GM18873 (cell line): ENCODE measurements at regions not wholly inside any gene's neighbourhood (a gene's known extent, or its start where the extent isn't known, plus 50 kb on each side); places are given as distances from the start of the nearest gene placed in this dataset.
"Not testable (repeated sequence)": the region's sequence is repeated elsewhere in the genome, so short reads cannot be mapped to it uniquely, and the experiment has no call there.

Experiments
- ATAC-seq: cut with Tn5 transposase; IDR thresholded peaks from one replicate; pipeline ENCODE4 v1.9.1; 2021; ENCODE audit warnings: mild to moderate bottlenecking, moderate library complexity, moderate number of reproducible peaks; ENCODE audit not compliant: unreplicated experiment, low FRiP score

DNA sequence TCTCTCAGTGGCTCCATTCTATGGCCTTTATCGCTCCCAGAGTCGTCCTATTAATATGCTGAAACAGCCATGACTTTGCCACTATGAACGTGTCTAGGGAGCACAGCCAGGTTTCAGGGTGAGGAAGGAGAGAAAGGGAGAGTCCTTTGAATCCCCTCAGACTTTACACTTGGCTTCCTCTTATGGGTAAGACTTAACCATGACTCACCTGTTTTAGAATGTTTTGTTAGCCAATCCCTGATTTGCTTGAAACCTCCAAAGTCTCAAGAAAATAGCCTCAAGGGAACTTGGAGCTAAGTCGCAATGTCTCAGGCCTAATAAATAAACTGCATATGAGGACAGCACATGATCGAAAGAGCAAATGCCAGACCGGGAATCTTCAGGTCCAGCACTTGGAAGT is 131.2 kb upstream of the RCN1 start:
- no peak for ATAC-seq

GRCh38 chr11:31958076-31958735 is 132.7 kb upstream of the RCN1 start:
- ATAC-seq = peak; percentile 73

DNA sequence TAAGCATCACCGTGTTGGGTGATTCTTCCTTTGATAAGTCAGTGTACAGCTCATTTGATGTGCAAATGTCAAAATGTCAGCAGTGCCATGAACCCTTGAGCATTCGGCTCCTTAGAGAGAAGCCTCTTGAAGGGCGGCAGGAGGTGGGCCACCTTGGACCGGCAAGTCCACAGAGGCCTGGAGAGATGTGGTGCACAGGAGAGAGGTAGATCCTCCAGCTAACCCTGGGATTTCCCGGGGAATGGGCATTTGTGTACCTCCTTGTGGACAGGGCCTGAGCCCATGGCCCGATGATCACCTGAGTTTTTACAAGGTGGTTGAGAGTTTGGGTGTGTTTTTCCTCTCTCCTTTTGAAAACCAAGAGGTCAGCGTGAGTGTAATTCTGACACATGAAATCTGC is 133.2 kb upstream of the RCN1 start:
- ATAC-seq = no peak

DNA sequence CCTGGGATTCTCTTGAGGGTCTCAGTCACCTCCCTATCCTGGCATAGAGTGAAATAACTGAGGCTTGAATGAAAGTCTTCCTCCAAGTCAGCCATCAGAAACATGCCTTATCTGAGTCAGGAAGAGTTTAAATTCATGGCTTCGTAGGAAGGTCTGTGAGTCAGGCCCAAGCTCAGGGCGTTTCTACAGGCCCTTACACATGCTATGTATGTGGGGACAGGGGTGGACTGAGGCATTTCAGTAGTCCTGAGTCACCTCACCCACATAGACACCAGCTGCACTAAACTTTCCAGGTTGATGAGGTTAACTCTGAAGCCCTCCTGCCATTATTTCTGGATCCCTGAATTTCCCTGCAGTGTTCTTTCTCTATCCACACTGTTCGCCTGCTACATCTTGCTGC is 134.6 kb upstream of the RCN1 start:
- no peak for ATAC-seq

GRCh38 chr11:31955838-31956237 is 135.0 kb upstream of the RCN1 start:
- no peak for ATAC-seq

DNA sequence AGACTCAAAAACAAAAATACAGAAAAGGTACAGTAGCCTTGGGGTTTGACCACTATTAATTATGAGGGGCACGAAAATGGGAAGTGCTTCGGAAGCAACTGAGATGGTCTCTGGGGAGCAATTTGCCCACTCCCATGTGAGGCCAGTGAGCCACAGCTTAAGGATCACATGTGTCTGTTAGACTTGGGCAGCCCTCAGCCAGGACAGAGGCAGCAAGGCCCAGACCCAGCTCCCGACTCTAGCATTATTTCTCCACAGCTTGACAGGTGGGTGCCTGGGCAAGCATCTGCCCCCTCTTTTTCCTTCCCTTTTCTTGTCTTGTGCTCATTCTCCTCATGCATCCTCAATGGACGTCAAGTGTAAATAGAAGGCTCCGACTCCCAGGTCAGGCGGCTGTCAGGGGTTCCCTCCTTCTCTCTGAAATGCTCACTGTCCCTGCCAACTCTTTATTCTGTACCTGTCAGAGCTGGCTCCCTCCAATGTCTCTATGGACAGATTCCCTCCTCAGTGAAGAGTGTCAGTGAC is 137.0 kb upstream of the RCN1 start:
- ATAC-seq = no peak

GRCh38 chr11:31949733-31950200 is 138.6 kb upstream of the PAX6 start:
- not testable (repeated sequence) for ATAC-seq

- ATAC-seq = no peak
These were observed 135.9 kb upstream of the PAX6 start for GRCh38 chr11:31947051-31947450.

GRCh38 chr11:31943056-31943780 is 132.1 kb upstream of the PAX6 start:
- ATAC-seq = peak; percentile 89

GRCh38 chr11:31940371-31941037 is 129.4 kb upstream of the PAX6 start:
- ATAC-seq = no peak

DNA sequence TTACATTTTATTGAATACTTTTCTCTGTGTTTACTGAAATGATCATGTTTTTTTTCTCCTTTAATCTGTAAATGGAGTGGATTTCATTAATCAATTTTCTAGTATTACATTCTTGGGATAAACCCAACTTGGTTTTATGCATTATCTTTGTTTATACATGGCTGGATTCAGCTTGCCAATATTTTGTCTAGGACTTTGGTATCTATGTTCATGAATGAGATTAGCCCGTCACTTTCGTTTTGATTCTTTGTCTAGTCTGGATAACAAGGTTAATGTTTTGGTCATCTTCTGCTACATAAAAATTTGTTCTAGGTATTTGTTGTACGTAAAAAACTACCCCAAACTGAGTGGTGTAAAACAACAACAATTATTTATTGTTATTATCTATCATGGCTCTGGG is 127.9 kb upstream of the PAX6 start:
- ATAC-seq = no peak

DNA sequence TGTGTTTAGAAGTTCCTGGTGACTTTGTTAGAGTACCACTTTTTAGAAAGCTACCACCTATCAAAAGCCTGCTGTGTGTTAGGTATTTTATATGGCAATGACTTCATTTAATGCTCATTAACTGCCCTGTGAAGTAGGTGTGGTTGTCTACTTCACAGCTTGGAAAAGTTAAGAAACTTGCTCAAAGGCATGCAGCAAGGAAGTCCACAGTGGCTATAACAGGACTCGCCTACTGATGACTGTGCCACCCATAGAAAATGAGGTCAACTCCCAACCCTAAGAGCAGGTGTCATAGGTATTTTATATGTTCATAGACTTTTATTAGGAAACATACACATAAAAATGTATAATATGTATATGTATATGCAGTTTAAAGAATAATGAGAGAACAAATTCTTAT is 125.2 kb upstream of the PAX6 start:
- ATAC-seq = no peak

DNA sequence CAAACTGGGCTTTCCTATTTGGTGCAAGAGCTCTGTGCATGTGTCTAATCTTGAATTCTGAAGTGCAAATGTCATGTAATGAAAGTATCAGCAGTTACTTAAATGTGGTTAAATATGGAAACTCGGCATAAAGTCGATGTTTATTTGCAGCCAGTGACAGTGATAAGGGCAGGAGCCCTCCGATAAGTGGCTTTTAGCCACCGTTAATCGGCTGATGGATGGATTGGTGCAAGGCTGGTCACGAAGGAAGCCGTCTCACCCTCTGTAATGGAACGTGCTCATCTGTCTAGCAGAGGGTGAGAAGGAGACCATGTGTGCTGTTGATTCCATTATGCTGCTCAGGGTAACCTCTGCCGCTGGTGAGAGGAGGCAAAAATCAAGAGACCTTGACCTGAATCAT is 121.8 kb upstream of the PAX6 start:
- ATAC-seq = no peak

DNA sequence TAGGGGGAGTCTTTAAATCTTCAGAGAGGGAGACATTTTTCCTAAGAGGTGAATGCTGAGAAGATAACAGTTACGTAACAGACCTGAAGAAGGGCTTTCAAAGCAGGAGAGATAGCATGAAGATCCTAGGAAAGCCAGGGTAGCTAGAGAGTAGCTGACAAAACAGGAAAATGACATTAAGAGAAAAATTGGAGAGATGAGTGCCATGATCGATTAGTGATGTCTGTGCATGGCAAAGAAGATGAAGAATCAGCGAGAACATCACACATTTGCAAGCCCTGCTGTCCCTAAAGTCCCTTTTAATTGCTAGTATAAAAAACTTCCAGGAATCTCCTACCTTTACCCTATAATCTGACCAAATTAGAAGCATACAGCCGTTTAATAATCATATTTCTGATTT is 116.9 kb upstream of the PAX6 start:
- ATAC-seq = no peak

DNA sequence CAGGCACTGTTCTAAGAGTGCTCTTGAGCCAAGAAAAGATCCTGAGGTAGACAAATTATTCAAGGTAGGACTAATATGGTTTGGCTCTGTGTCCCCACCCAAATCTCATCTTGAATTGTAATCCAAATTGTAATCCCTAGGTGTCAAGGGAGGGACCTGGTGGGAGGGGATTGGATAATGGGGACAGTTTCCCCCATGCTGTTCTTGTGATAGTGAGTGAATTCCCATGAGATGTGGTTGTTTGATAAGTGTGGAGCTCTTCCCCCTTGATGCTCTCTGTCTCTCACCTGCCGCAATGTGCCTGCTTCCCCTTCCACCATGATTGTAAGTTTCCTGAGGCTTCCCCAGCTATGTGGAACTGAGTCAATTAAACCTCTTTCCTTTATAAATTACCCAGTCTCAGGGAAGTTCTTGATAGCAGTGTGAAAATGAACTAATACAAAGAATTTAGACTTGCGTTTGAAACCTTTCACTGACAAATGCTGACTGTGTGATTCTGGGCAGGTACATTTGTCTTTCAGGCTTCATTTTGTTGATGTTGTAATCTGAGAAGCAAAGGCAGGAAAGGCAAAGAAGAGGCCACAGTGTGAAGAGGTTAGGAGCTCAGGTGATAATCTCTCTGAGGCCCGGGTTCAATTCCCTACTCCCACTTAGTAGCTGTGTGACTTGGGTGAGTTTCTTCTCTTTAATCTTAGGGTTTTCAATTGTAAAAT is 115.8 kb upstream of the PAX6 start:
- ATAC-seq = no peak

GRCh38 chr11:31926106-31926505 is 115.0 kb upstream of the PAX6 start:
- no peak for ATAC-seq

DNA sequence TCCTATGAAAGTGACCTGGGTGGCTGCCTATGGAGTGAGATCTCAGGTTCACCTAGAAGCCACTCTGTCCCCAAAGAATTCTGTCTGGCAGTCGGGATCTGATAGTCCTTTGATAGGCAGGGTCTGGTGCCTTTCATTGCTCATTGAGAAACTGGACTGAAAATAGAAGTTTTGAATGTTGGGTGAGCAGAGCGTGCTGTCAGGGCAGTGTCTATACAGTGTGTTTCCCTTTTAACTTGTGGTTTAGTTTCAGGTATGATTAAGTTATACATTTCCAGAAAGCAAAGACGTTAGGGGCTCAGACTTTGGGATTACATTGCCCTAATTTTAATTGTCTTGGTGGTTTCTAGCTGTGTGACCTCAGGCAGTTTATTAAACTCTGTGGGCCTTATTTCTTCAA is 111.3 kb upstream of the PAX6 start:
- ATAC-seq = peak; percentile 58

- ATAC-seq = no peak
These were observed 110.0 kb upstream of the PAX6 start for GRCh38 chr11:31921081-31921480.

DNA sequence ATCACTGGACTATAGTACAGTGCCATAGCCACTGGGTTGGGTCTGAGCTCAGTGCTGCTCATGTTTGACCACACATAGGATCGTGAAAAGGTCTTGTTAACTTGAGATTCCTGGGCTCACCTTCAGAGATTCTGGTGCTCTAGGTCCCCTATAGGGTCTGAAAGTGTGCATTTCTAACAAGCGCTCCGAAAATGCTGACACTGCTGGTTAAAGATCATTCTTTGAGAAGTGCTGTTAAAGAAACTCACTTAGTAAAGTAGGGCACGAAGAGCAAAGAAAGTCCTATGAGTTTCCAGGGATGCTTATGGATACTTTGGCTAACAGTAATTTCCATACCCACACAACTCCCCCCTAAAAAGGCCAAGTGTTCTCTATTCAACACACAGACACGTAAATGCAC is 108.1 kb upstream of the PAX6 start:
- ATAC-seq = no peak

DNA sequence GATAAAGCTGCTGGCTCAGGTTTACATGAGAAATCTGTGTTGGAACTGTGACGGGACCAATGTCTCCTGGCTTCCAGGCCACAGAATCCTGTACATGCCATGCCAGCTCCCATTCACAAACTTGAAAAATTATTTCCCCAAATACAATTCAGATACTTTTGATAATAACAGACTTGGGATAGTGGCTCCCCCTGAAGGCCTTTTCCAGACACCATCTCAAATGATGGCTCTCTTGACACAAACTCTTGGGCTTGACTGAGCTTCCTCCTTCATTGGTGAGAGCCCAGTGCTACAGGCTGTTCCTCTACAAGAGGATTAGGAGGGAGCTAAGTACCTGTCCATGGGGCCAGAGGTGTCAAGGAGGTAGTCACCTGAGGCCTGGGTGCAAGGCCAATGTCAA is 104.7 kb upstream of the PAX6 start:
- no peak for ATAC-seq

- ATAC-seq = no peak
These were observed 102.9 kb upstream of the PAX6 start for GRCh38 chr11:31913985-31914384.
